Omental fat pad (tissue), 3 donors: ENCODE measurements at regions not wholly inside any gene's neighbourhood (a gene's known extent, or its start where the extent isn't known, plus 50 kb on each side); places are given as distances from the start of the nearest gene placed in this dataset.

ENCODE experiments used
- ATAC-seq: fragments of 150-250 bp; one replicate; pipeline ENCODE4 v1.9.1; 2016; ENCODE audit warnings: mild to moderate bottlenecking, moderate library complexity; ENCODE audit not compliant: low FRiP score
- DNase-seq: peaks from one replicate; pipeline ENCODE4 v3.0.0-alpha.2; 2019; ENCODE audit warnings: low spot score
- CTCF ChIP-seq, 3 donors: fragments of 450-650 bp; IDR thresholded peaks; one replicate each; pipeline ENCODE4 v1.5.1; 2016 to 2017; ENCODE audit warnings: antibody characterized with exemption in 3 of 3, mild to moderate bottlenecking in 3 of 3, moderate library complexity in 2 of 3

- no peak for TF ChIP-seq CTCF (IDR thresholded peaks at IDR 0.05)
These were observed 234.6 kb upstream of the PITRM1 start for GRCh38 chr10:3407208-3407607.

GRCh38 chr10:3406556-3406955 lies 234.0 kb upstream of the PITRM1 start:
- ATAC-seq (no peak), DNase-seq (no peak)
- no peak for TF ChIP-seq CTCF (IDR thresholded peaks at IDR 0.05)

More at GRCh38 chr10:3407208-3407607, 234.6 kb upstream of the PITRM1 start:
- DNase-seq (no peak), ATAC-seq (no peak)

- TF ChIP-seq CTCF (IDR thresholded peaks at IDR 0.05): no peak
- DNase-seq: no peak
- ATAC-seq: no peak
These were observed 231.8 kb upstream of the PITRM1 start for GRCh38 chr10:3404381-3404780.

- DNase-seq: no peak
- no peak for ATAC-seq
- no peak for TF ChIP-seq CTCF (IDR thresholded peaks at IDR 0.05)
These were observed 229.7 kb upstream of the PITRM1 start for GRCh38 chr10:3402187-3402751.

- DNase-seq (no peak), ATAC-seq (no peak)
- TF ChIP-seq CTCF (IDR thresholded peaks at IDR 0.05): no peak
These were observed 228.9 kb upstream of the PITRM1 start for GRCh38 chr10:3401491-3401938.

- no peak for DNase-seq
- no peak for TF ChIP-seq CTCF (IDR thresholded peaks at IDR 0.05)
- no peak for ATAC-seq
These were observed 227.8 kb upstream of the PITRM1 start for GRCh38 chr10:3400348-3400747.

- ATAC-seq (no peak), DNase-seq (no peak)
- no peak for TF ChIP-seq CTCF (IDR thresholded peaks at IDR 0.05)
These were observed 227.2 kb upstream of the PITRM1 start for GRCh38 chr10:3399756-3400155.
